ENCODE measurements at regions not wholly inside any gene's neighbourhood (a gene's known extent, or its start where the extent isn't known, plus 50 kb on each side); places are given as distances from the start of the nearest gene placed in this dataset.

DNA sequence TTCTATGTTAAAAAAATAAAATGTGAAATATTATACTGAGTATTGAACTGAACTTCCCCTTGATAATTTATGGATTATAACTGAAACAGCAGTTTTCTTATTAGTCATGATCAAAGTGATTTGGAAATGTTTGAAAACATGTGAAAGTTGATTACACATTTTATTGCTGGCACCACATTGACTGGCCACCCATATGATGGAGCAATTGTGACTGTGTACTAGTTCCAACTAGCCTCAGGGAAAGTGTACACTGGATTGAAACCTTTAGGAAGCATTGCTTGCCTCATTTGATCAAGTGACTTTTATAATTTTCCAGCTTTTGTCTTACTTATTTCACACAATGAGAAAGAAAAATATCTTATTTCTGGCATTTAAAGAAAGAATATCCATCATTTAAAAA is 128.0 kb upstream of the ADGRL2 start:
- POLR2A ChIA-PET (ENCODE audit: partially characterized antibody): interaction anchor here (0.6 to 2.3 kb wide), 3 partner anchors 9 to 128 kb away, joined by 3 to 10 read pairs (median 3); partner anchors contain the start of gene ADGRL2
- TF ChIP-seq HDAC2 (IDR thresholded peaks at IDR 0.05; ENCODE audit: borderline replicate concordance in 1 of 2, low read depth in 2 of 2, low read length in 2 of 2) (no peak), SP1 (IDR thresholded peaks at IDR 0.05; ENCODE audit: low read depth, low read length) (no peak), CBX5 (IDR thresholded peaks at IDR 0.05; ENCODE audit: low read depth, low read length) (no peak), MAFK (IDR thresholded peaks at IDR 0.05; ENCODE audit: low read depth, low read length) (no peak), JUND (IDR thresholded peaks at IDR 0.05; ENCODE audit: low read length) (no peak), ASH2L (IDR thresholded peaks at IDR 0.05; ENCODE audit: low read length) (no peak), CTBP2 (IDR thresholded peaks at IDR 0.05; ENCODE audit: borderline replicate concordance, insufficient read depth, insufficient read length, low read length) (no peak), RFX5 (IDR thresholded peaks at IDR 0.05; ENCODE audit: borderline replicate concordance, low read depth, low read length) (no peak), SIRT6 (IDR thresholded peaks at IDR 0.05; ENCODE audit: low read length) (no peak), HDAC6 (IDR thresholded peaks at IDR 0.05; ENCODE audit: low read depth, low read length) (no peak), SIX5 (IDR thresholded peaks at IDR 0.05; ENCODE audit: low read depth, low read length) (no peak), GTF2F1 (IDR thresholded peaks at IDR 0.05; ENCODE audit: borderline replicate concordance, low read depth, low read length) (no peak)
- TF ChIP-seq, protein P1, sequence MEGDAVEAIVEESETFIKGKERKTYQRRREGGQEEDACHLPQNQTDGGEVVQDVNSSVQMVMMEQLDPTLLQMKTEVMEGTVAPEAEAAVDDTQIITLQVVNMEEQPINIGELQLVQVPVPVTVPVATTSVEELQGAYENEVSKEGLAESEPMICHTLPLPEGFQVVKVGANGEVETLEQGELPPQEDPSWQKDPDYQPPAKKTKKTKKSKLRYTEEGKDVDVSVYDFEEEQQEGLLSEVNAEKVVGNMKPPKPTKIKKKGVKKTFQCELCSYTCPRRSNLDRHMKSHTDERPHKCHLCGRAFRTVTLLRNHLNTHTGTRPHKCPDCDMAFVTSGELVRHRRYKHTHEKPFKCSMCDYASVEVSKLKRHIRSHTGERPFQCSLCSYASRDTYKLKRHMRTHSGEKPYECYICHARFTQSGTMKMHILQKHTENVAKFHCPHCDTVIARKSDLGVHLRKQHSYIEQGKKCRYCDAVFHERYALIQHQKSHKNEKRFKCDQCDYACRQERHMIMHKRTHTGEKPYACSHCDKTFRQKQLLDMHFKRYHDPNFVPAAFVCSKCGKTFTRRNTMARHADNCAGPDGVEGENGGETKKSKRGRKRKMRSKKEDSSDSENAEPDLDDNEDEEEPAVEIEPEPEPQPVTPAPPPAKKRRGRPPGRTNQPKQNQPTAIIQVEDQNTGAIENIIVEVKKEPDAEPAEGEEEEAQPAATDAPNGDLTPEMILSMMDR (IDR thresholded peaks at IDR 0.05; ENCODE audit: control extremely low read depth in 1 of 3, insufficient read depth in 1 of 3, low read depth in 1 of 3, low read length in 3 of 3): no peak
- TF ChIP-seq, protein P2, sequence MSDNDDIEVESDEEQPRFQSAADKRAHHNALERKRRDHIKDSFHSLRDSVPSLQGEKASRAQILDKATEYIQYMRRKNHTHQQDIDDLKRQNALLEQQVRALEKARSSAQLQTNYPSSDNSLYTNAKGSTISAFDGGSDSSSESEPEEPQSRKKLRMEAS (IDR thresholded peaks at IDR 0.05): no peak

More for the DNA sequence above, 128.0 kb upstream of the ADGRL2 start:
- H3K18ac ChIP-seq (ENCODE audit: extremely low read depth, low read length): no peak overlapping the region
- H2AK5ac ChIP-seq (ENCODE audit: low read depth, low read length): no peak overlapping the region
- peaks cover 0 to 6% (median 2%) of the 10 kb centered on the region in 4 experiments; a peak in 2 of 7 replicates for H3K4me1 ChIP-seq (replicated peaks in 1 of 4; ENCODE audit: control insufficient read depth in 3 of 4, insufficient read depth in 4 of 4, low read length in 3 of 4)
- H4K5ac ChIP-seq (ENCODE audit: insufficient read length, low read depth, low read length): no peak overlapping the region
- no peak overlapping the region for H2BK12ac ChIP-seq (ENCODE audit: low read depth, low read length)
- H4K20me1 ChIP-seq (replicated peaks in 1 of 2; ENCODE audit: control insufficient read depth in 1 of 2, insufficient read depth in 2 of 2, low read length in 2 of 2): no peaks in the 10 kb centered on the region
- H3K4me3 ChIP-seq (ENCODE audit: extremely low read depth in 1 of 4, insufficient read depth in 2 of 4, low read depth in 3 of 4, low read length in 4 of 4): no peak overlapping the region
- no peak overlapping the region for H4K91ac ChIP-seq (replicated peaks; ENCODE audit: insufficient read length, low read length)
- CTCF ChIA-PET (ENCODE audit: partially characterized antibody): no interaction called here
- DNase-seq (ENCODE audit: low read depth in 1 of 2, low spot score in 2 of 2) (no peak), FAIRE-seq (no peak)
- H3K23ac ChIP-seq (ENCODE audit: insufficient read length): no peak overlapping the region
- no peaks in the 10 kb centered on the region for H3K79me1 ChIP-seq (ENCODE audit: low read depth, low read length)
- H3K36me3 ChIP-seq (ENCODE audit: control insufficient read depth in 2 of 4, insufficient read depth in 4 of 4, low read length in 3 of 4): no peaks in the 10 kb centered on the region
- H3K4me2 ChIP-seq (ENCODE audit: insufficient read depth in 1 of 2, low read depth in 2 of 2, low read length in 2 of 2): no peak overlapping the region
- H2BK120ac ChIP-seq (replicated peaks; ENCODE audit: low read depth, low read length): no peak overlapping the region
- H3K56ac ChIP-seq (replicated peaks; ENCODE audit: insufficient read length, low read depth, low read length): no peak overlapping the region
- no peak overlapping the region for H2BK20ac ChIP-seq (ENCODE audit: low read length)
- no peak overlapping the region for H2BK5ac ChIP-seq (ENCODE audit: low read depth, low read length)
- H3K23me2 ChIP-seq (ENCODE audit: low read depth, low read length): no peaks in the 10 kb centered on the region
- H3K9me3 ChIP-seq (ENCODE audit: insufficient read depth in 2 of 2, low read depth in 1 of 2, low read length in 1 of 2): no peaks in the 10 kb centered on the region
- no peak overlapping the region for H2BK15ac ChIP-seq (ENCODE audit: low read length)
- no peak overlapping the region for H4K8ac ChIP-seq (ENCODE audit: extremely low read depth, insufficient read depth, low read length)
- H3K79me2 ChIP-seq (ENCODE audit: control insufficient read depth in 1 of 2, insufficient read depth in 2 of 2, low read length in 2 of 2): no peaks in the 10 kb centered on the region
- H3K27me3 ChIP-seq (replicated peaks in 1 of 4; ENCODE audit: control insufficient read depth in 3 of 4, extremely low read depth in 1 of 4, insufficient read depth in 3 of 4, low read length in 3 of 4): no peaks in the 10 kb centered on the region
- H3K14ac ChIP-seq (ENCODE audit: insufficient read length): no peak overlapping the region
- no peak overlapping the region for H3K4ac ChIP-seq (replicated peaks; ENCODE audit: insufficient read length, low read depth, low read length)
- no peak overlapping the region for H3K27ac ChIP-seq (ENCODE audit: low read depth, low read length)
- H2AFZ ChIP-seq (ENCODE audit: low read length): no peak overlapping the region
- no peak overlapping the region for H3K9ac ChIP-seq (replicated peaks in 1 of 4; ENCODE audit: extremely low read depth in 1 of 4, low read depth in 3 of 4, low read length in 3 of 4)

Data from H1 (cell line).